ENCODE measurements at regions not wholly inside any gene's neighbourhood (a gene's known extent, or its start where the extent isn't known, plus 50 kb on each side); places are given as distances from the start of the nearest gene placed in this dataset.

DNA sequence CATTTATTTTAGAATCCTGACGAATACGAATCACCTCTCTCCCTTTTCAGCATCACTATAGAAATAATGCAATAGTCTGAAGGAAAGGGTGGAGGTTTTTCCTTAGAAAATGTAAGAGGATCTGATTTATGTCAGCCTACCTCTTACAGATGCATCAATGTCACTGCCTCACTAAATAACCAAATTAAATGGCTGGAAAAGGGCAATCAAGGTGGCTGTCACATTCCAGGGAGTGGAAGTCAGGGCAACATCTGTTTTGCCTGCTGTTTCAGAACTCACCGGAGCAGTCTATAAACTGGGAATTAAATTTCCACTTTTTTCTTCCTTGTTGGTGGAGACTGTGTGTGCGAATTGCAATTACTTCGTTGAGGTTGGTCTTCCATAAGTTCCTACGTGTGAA lies 299.3 kb upstream of the PDZRN3 start:
- H3K4me3 ChIP-seq (ENCODE audit: control insufficient read depth, low read depth, low read length) = no peak overlapping the region
- DNase-seq (ENCODE audit: low read depth) = no peak
- no peak for TF ChIP-seq CTCF (conservative IDR thresholded peaks at IDR 0.05; ENCODE audit: control insufficient read depth, insufficient read depth, low read depth, low read length)

DNA sequence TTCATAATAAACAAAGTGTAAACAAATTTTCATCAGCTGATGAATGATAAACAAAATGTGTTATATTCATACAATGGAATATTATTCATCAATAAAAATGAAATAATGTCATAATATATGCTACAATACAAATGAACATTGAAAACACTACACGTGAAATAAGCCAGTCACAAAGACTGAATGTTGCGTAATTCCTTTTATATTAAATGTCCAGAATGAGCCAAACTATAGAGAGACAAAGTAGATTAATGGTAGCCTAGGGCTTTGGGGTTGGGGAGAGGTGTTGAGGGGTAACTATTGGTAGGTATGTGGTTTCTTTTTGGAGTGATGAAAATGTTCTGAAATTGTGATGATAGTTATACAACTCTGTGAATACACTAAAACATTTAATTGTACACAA lies 292.9 kb upstream of the PDZRN3 start:
- H3K4me3 ChIP-seq (ENCODE audit: control insufficient read depth, low read depth, low read length) = no peak overlapping the region
- no peak for DNase-seq (ENCODE audit: low read depth)
- no peak for TF ChIP-seq CTCF (conservative IDR thresholded peaks at IDR 0.05; ENCODE audit: control insufficient read depth, insufficient read depth, low read depth, low read length)

- no peak overlapping the region for H3K4me3 ChIP-seq (ENCODE audit: control insufficient read depth, low read depth, low read length)
- TF ChIP-seq CTCF (conservative IDR thresholded peaks at IDR 0.05; ENCODE audit: control insufficient read depth, insufficient read depth, low read depth, low read length) = no peak
- no peak for DNase-seq (ENCODE audit: low read depth)
Measured at GRCh38 chr3:73915886-73916285, 291.1 kb upstream of the PDZRN3 start.

DNA sequence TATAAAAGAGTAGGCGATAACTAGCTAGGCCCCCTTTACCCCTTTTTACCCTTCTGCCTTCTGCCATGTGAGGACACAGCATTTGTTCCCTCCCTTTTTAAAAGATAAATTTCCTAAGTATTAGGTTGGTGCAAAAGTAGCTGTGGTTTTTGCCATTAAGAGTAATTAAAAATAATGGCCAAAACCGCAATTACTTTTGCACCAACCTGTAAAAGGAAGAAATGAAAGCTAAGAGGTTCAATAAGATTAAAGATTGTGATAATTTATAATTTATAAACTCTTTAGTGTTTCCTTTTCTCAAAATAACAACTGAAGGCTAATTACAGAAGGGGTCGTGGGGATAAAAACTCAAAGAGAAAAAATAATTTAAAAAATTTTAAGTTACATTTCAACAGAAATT lies 283.5 kb upstream of the PDZRN3 start:
- no peak for DNase-seq (ENCODE audit: low read depth)
- H3K4me3 ChIP-seq (ENCODE audit: control insufficient read depth, low read depth, low read length) = no peak overlapping the region
- no peak for TF ChIP-seq CTCF (conservative IDR thresholded peaks at IDR 0.05; ENCODE audit: control insufficient read depth, insufficient read depth, low read depth, low read length)

- H3K4me3 ChIP-seq (ENCODE audit: control insufficient read depth, low read depth, low read length) = no peak overlapping the region
- DNase-seq (ENCODE audit: low read depth) = no peak
- no peak for TF ChIP-seq CTCF (conservative IDR thresholded peaks at IDR 0.05; ENCODE audit: control insufficient read depth, insufficient read depth, low read depth, low read length)
Measured at GRCh38 chr3:73901686-73902085, 276.9 kb upstream of the PDZRN3 start.

DNA sequence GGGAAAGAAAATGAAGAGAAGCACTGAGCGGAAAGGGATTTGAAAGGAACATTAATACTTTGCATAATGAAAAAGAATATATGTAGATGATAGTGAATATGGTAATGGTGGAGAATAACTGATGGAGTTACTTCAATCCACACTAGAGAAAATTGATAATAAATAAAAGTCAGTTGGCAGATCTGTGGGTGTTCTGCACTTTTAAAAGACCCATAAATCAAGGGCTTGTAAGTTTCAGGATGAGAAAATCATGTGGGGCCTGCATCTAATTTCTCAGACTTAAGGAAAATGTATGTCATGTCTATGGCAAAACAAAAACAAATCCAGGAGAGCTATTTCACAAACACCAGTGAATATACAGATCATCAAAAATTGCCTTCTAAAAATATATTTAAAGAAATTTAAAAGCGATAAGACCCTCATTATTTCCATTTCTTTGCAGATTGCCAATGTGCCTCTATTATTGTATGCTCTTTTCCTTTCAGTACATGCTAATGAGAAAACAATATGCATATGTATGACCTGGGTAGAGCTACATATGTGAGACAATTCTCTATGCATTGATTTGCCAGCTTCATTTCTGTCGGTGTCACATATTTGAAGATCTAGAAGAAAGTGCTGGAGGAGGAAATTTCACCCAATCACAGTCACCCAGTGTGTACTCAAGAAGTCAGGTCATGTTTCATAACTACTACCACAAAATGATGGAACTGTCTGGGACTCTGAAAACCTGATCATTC lies 269.9 kb upstream of the PDZRN3 start:
- TF ChIP-seq CTCF (conservative IDR thresholded peaks at IDR 0.05; ENCODE audit: control insufficient read depth, insufficient read depth, low read depth, low read length) = no peak
- no peak for DNase-seq (ENCODE audit: low read depth)
- H3K4me3 ChIP-seq (ENCODE audit: control insufficient read depth, low read depth, low read length) = no peak overlapping the region

DNA sequence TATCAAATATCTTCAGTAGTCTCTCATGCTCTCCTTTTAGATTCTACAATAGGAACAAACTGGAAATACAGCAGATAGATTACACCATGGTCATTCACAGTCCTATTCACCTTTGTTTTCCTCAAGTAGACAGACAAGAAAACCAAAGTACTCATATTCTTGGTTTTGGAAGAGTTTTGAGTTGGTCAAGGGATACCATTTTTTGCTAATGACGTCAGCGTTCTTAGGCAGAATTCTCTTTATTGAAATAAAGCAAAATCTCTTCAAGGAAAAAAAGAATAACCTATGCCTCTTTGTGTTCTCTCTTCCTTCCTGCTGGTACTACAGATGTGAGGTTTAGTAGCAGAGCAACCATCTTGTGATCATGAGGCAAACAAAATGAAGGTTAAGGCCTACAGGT lies 268.3 kb upstream of the PDZRN3 start:
- H3K4me3 ChIP-seq (ENCODE audit: control insufficient read depth, low read depth, low read length) = no peak overlapping the region
- no peak for TF ChIP-seq CTCF (conservative IDR thresholded peaks at IDR 0.05; ENCODE audit: control insufficient read depth, insufficient read depth, low read depth, low read length)

More for the DNA sequence above, 268.3 kb upstream of the PDZRN3 start:
- DNase-seq (ENCODE audit: low read depth) = no peak
